ENCODE measurements at regions not wholly inside any gene's neighbourhood (a gene's known extent, or its start where the extent isn't known, plus 50 kb on each side); places are given as distances from the start of the nearest gene placed in this dataset.

DNA sequence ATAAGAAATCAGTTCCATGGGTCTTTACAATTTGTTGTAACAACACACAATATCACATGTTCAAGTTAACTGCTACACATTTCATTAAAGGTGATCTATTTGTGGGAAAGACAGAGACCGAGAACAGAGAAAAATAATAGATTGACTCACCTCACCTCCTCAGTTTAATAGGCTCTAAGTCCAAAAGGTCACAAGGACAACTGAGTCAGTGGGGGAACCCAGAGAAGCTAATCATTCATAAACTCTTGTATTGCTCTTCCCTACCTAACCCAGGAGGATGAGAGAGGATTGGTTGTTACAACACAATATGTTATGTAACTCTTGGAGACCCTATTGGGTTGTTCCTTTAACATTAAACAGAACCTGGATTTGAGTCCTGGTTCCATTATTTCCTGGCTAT lies 72.2 kb upstream of the CRY1 start:
- TF ChIP-seq, protein P1, sequence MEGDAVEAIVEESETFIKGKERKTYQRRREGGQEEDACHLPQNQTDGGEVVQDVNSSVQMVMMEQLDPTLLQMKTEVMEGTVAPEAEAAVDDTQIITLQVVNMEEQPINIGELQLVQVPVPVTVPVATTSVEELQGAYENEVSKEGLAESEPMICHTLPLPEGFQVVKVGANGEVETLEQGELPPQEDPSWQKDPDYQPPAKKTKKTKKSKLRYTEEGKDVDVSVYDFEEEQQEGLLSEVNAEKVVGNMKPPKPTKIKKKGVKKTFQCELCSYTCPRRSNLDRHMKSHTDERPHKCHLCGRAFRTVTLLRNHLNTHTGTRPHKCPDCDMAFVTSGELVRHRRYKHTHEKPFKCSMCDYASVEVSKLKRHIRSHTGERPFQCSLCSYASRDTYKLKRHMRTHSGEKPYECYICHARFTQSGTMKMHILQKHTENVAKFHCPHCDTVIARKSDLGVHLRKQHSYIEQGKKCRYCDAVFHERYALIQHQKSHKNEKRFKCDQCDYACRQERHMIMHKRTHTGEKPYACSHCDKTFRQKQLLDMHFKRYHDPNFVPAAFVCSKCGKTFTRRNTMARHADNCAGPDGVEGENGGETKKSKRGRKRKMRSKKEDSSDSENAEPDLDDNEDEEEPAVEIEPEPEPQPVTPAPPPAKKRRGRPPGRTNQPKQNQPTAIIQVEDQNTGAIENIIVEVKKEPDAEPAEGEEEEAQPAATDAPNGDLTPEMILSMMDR (IDR thresholded peaks at IDR 0.05) = no peak

DNA sequence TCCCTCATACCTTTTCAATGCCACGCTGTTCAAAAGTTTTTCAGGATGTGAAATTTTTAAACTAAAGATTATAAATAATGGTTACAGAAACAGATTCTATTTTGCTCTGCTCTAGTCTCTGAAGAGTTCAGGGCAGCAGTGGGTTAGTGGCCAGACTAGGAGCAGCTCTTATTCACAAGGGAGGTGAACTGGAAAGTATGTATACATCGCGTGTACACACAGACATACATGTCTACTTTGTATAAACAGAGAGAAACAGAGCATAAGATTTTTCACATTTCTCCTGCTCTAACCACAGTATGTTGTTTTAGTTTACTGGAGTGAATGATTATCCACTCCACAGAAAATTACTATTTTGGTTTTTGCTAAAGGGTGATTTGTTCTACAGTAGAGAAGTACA lies 74.4 kb upstream of the CRY1 start:
- TF ChIP-seq, protein P1 (IDR thresholded peaks at IDR 0.05) = no peak

DNA sequence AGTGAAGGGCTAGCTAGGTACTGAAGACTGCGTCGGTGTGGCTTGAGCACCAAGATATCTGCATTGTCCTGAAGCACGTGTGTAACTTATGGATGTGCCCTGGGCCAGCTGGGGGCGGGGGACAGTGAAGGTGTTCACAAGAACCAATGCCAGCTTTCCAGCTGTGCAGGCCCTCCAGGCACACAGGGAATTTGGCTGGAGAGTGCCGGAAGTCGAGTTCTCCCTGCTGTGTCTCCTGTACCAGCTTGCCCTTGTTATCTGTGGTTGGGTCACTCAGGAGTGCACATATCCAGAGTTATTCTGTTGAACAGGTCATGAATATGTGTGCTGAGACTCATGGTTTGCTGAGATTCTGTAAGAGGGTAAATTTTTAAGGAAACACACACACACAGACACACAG lies 75.9 kb upstream of the CRY1 start:
- TF ChIP-seq, protein P1 (IDR thresholded peaks at IDR 0.05) = no peak

DNA sequence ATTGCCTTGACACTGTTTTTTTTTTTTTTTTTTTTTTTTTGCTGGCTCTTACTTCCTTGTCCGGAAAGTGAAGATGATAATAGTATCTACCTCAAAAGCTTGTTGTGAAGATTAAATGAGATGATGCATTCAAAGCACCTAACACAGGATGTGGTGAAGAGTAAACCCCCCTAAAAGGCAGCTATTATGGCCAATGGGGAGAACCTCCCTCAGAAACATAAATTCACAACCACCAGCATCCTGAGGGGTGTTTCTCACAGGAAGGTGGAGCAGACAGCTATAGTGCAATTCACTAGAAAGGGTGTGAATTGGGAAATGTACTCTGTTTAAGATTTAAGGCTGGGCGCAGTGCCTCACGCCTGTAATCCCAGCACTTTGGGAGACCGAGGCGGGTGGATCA lies 85.4 kb upstream of the CRY1 start:
- TF ChIP-seq, protein P1 (IDR thresholded peaks at IDR 0.05) = no peak

DNA sequence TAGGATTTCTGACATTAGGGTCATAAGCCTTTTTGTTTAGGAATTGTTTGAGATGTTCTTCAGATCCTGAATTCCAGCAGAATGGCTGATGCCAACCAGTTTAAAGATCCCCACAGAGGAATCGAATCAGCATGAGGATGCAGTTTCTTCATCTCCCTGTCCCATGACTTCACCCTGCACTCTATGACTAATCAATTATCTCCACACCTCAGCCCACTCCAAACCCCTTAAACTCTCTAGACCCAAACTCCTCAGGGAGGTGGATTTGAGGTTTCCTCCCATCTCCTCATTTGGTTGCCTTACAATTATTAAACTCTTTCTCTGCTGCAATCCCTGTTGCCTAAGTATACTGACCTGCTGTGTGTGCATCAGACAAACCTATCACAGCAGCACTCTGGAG lies 86.5 kb upstream of the CRY1 start:
- TF ChIP-seq, protein P1 (IDR thresholded peaks at IDR 0.05) = no peak

DNA sequence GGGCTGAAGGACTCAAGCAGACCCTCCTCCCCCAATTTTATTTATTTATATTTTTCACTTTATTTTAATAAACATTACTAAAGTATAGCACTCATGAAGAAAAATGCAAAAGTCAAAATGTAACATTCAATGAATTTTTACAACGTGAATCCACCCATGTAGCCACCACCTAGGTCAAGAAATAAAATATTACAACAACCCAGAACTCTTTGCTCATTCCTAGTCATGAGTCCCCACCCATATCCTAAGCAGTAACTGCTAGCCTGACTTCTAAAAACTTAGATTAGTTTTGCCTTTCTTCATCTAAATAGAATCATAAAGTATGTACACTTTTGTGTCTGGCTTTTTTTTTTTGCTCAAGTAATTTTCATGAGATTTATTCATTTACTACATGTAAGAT lies 86.9 kb upstream of the CRY1 start:
- TF ChIP-seq, protein P1 (IDR thresholded peaks at IDR 0.05) = no peak

DNA sequence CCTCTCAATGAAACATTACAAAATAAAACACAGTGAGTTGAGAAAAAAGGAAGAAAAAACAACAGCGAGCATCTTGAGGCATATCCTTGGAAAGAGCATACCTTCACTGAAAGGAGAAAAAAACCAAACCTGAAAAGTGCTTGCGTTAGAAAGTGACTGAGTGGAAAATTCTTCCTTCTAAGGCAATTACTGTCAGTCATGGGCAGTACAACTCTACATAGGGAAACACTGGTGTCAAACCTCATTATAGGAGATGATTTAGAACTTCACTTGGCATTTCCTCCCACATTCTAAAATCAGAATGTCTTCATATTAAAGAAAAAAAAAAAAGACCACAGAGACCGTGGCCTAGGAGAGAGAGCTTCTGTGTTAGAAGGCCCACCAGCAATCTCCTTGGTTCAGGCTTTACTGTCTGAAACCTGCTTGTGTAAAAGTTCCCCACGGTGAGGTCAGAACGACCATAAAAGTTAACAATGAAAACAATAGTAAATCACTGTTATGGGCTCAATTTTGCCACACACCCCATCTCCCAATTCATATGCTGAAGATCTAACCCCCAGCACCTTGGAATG lies 91.1 kb upstream of the CRY1 start:
- TF ChIP-seq, protein P1 (IDR thresholded peaks at IDR 0.05) = no peak

DNA sequence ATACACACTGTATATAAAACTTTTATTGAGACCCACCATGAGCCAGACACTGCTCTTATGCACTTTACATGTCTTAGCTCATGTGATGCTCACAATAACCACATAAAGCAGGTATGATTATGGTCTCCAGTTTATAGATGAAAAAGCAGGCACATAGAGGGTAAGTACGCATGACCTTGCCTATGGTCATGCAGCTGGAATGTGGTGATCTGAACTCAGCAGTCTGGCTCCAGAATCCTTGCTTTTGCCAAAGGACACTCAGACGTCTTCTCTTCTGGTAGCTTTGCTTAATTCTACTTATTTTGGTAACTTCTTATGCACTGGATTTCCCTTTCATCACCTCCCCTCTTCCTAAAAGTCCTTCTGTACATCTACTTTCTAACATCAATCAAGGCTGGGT lies 103.3 kb upstream of the CRY1 start:
- TF ChIP-seq, protein P1 (IDR thresholded peaks at IDR 0.05) = no peak

All from LNCAP (cell line).